CD8-positive, alpha-beta memory T cell (primary cell): ENCODE measurements at regions not wholly inside any gene's neighbourhood (a gene's known extent, or its start where the extent isn't known, plus 50 kb on each side); places are given as distances from the start of the nearest gene placed in this dataset.
"Not testable (repeated sequence)": the region's sequence is repeated elsewhere in the genome, so short reads cannot be mapped to it uniquely, and the experiment has no call there.

Experiments
- CTCF ChIA-PET: fragments of 350-600 bp; sonication (Branson Sonifier 250); formaldehyde crosslinking; loops from one replicate; lab custom pipeline; 2021; ENCODE audit warnings: antibody characterized with exemption; lab: Charles Lee
- POLR2A ChIA-PET: fragments of 350-600 bp; sonication (Branson Sonifier 250); formaldehyde crosslinking; loops from one replicate; lab custom pipeline; 2021; ENCODE audit warnings: antibody characterized with exemption; lab: Charles Lee
- DNase-seq, 5 donors: peaks; one replicate each; pipeline versions ENCODE4 v3.0.0 to v3.0.0-alpha.2; 2020 to 2022; ENCODE audit warnings: mixed read lengths in 1 of 5
- H3K27ac ChIP-seq: one replicate; pipeline ENCODE4 v1.7.0; 2013; ENCODE audit warnings: low read depth, mild to moderate bottlenecking, low read length, moderate library complexity
- H3K27me3 ChIP-seq: 2 replicates; pipeline ENCODE4 v1.7.0; 2013; ENCODE audit warnings: low read length, mild to moderate bottlenecking; ENCODE audit not compliant: insufficient read depth, poor library complexity, severe bottlenecking
- H3K36me3 ChIP-seq: 2 replicates; pipeline ENCODE4 v1.7.0; 2013; ENCODE audit warnings: mild to moderate bottlenecking, low read length, moderate library complexity; ENCODE audit not compliant: insufficient read depth
- H3K4me1 ChIP-seq: 2 replicates; pipeline ENCODE4 v1.7.0; 2013; ENCODE audit warnings: mild to moderate bottlenecking, low read length, moderate library complexity; ENCODE audit not compliant: insufficient read depth
- H3K4me3 ChIP-seq: 2 replicates; pipeline ENCODE4 v1.7.0; 2013; ENCODE audit warnings: mild to moderate bottlenecking, low read length
- H3K9me3 ChIP-seq: 2 replicates; pipeline ENCODE4 v1.7.0; 2013; ENCODE audit warnings: mild to moderate bottlenecking, low read length
- H3K27ac Mint-ChIP-seq, 8 donors: one replicate each; pipeline ENCODE4 v1.8.0; 2020 to 2021; ENCODE audit warnings: mixed read lengths in 8 of 8, mild to moderate bottlenecking in 6 of 8, inconsistent platforms in 3 of 8, moderate library complexity in 3 of 8
- H3K27me3 Mint-ChIP-seq, 2 donors: one replicate each; pipeline ENCODE4 v1.8.0; 2020 to 2021; ENCODE audit warnings: mixed read lengths in 2 of 2, mild to moderate bottlenecking in 1 of 2, moderate library complexity in 1 of 2
- H3K36me3 Mint-ChIP-seq, 3 donors: one replicate each; pipeline ENCODE4 v1.8.0; 2020 to 2021; ENCODE audit warnings: mixed read lengths in 3 of 3, inconsistent platforms in 1 of 3, mild to moderate bottlenecking in 1 of 3
- H3K4me1 Mint-ChIP-seq, 3 donors: one replicate each; pipeline ENCODE4 v1.8.0; 2020 to 2021; ENCODE audit warnings: mixed read lengths in 3 of 3, inconsistent platforms in 1 of 3, mild to moderate bottlenecking in 1 of 3
- H3K4me3 Mint-ChIP-seq, 7 donors: one replicate each; pipeline ENCODE4 v1.8.0; 2020 to 2021; ENCODE audit warnings: mixed read lengths in 7 of 7, mild to moderate bottlenecking in 6 of 7, moderate library complexity in 4 of 7, inconsistent platforms in 2 of 7
- H3K9me3 Mint-ChIP-seq, 5 donors: one replicate each; pipeline ENCODE4 v1.8.0; 2020 to 2022; ENCODE audit warnings: mixed read lengths in 5 of 5, mild to moderate bottlenecking in 3 of 5, moderate library complexity in 2 of 5, inconsistent platforms in 1 of 5

- peaks cover 0 to 3% of the 10 kb centered on the region in 2 donors for H3K27me3 Mint-ChIP-seq
- Histone ChIP-seq H3K27ac (no peak overlapping the region), H3K4me3 (no peak overlapping the region), H3K9me3 (no peaks in the 10 kb centered on the region), H3K36me3 (no peaks in the 10 kb centered on the region), H3K4me1 (no peaks in the 10 kb centered on the region), H3K27me3 (no peaks in the 10 kb centered on the region)
- POLR2A ChIA-PET = no interaction called here
- CTCF ChIA-PET = interaction anchor here (1.0 kb wide), 1 partner anchor 11 kb away, joined by 3 read pairs; no protein-coding TSS in a partner anchor
- no peaks in the 10 kb centered on the region for H3K4me1 Mint-ChIP-seq
- H3K27ac Mint-ChIP-seq = no peak overlapping the region
- H3K36me3 Mint-ChIP-seq = no peaks in the 10 kb centered on the region
- peaks cover 0 to 11% (median 0%) of the 10 kb centered on the region in 5 donors for H3K9me3 Mint-ChIP-seq
- H3K4me3 Mint-ChIP-seq = no peak overlapping the region
- no peak for DNase-seq
These were observed 1805.9 kb downstream of the NCAM2 start for GRCh38 chr21:22804151-22804550.

- H3K4me1 Mint-ChIP-seq = no peaks in the 10 kb centered on the region
- H3K27ac Mint-ChIP-seq = no peak overlapping the region
- H3K27ac ChIP-seq = no peak overlapping the region
- H3K27me3 ChIP-seq = no peaks in the 10 kb centered on the region
- ChIA-PET POLR2A (no interaction called here), CTCF (no interaction called here)
- H3K4me3 Mint-ChIP-seq = no peak overlapping the region
- H3K4me1 ChIP-seq = no peaks in the 10 kb centered on the region
- no peak for DNase-seq
- no peaks in the 10 kb centered on the region for H3K9me3 ChIP-seq
- peaks cover 0 to 11% (median 3%) of the 10 kb centered on the region in 5 donors for H3K9me3 Mint-ChIP-seq
- no peaks in the 10 kb centered on the region for H3K36me3 Mint-ChIP-seq
- H3K27me3 Mint-ChIP-seq = peaks cover 0 to 3% of the 10 kb centered on the region in 2 donors
- H3K36me3 ChIP-seq = no peaks in the 10 kb centered on the region
- no peak overlapping the region for H3K4me3 ChIP-seq
These were observed 1808.1 kb downstream of the NCAM2 start for GRCh38 chr21:22806278-22806677.

- Histone ChIP-seq H3K27me3 (no peaks in the 10 kb centered on the region), H3K4me1 (no peaks in the 10 kb centered on the region), H3K4me3 (no peak overlapping the region), H3K27ac (no peak overlapping the region), H3K36me3 (no peaks in the 10 kb centered on the region), H3K9me3 (no peaks in the 10 kb centered on the region)
- Mint-ChIP-seq H3K9me3 (peaks cover 0 to 9% (median 5%) of the 10 kb centered on the region in 5 donors), H3K27ac (no peak overlapping the region), H3K27me3 (peaks cover 0 to 3% of the 10 kb centered on the region in 2 donors), H3K4me1 (no peaks in the 10 kb centered on the region), H3K4me3 (no peak overlapping the region), H3K36me3 (no peaks in the 10 kb centered on the region)
- POLR2A ChIA-PET = no interaction called here
- no peak for DNase-seq
- CTCF ChIA-PET = no interaction called here
These were observed 1815.0 kb downstream of the NCAM2 start for GRCh38 chr21:22813201-22813600.

DNA sequence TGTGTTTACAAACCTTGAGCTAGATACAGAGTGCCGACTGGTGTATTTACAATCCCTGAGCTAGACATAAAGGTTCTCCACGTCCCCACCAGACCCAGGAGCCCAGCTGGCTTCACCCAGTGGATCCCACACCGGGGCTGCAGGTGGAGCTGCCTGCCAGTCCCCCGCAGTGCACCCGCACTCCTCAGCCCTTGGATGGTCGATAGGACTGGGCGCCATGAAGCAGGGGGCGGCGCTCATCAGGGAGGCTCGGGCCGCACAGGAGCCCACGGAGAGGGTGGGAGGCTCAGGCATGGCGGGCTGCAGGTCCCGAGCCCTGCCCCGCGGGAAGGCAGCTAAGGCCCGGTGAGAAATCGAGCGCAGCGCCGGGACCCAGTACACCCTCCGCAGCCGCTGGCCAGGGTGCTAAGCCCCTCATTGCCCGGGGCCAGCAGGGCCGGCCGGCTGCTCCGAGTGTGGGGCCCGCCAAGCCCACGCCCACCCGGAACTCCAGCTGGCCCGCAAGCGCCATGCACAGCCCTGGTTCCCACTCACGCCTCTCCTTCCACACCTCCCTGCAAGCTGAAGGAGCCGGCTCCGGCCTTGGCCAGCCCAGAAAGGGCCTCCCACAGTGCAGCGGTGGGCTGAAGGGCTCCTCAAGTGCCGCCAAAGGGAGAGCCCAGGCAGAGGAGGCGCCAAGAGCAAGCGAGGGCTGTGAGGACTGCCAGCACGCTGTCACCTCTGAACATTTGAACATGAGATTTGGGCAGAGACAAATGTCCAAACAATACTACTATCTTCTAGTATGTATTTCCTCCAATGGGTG lies 1820.7 kb downstream of the NCAM2 start:
- POLR2A ChIA-PET, H3K27ac ChIP-seq, H3K4me3 ChIP-seq, H3K4me1 ChIP-seq, H3K36me3 Mint-ChIP-seq, CTCF ChIA-PET, H3K27ac Mint-ChIP-seq, H3K27me3 ChIP-seq, H3K36me3 ChIP-seq, H3K4me3 Mint-ChIP-seq, H3K4me1 Mint-ChIP-seq, H3K9me3 ChIP-seq, DNase-seq, H3K27me3 Mint-ChIP-seq: not testable (repeated sequence)
- peaks cover 0 to 13% (median 5%) of the 10 kb centered on the region in 5 donors for H3K9me3 Mint-ChIP-seq

DNA sequence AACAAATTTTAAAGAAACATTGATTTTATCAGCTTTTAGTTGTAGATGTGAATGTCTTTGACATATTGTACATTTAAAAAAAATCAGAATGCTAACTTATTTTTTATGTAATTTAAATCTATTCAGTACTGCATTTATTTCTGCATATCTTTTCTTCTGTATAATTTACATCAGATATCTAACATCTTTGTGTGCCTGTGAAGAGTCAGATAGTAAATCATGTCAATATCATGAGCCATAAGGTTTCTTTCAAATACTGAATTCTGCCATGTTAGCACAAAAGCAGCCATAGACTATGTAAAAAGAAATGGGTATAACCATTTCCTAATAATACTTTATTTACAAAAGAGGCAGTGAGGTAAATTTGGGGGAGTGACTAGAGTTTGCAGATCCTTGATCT lies 1829.2 kb downstream of the NCAM2 start:
- Histone ChIP-seq H3K9me3 (peaks cover 7% of the 10 kb centered on the region), H3K4me1 (no peaks in the 10 kb centered on the region), H3K36me3 (no peaks in the 10 kb centered on the region), H3K27me3 (no peaks in the 10 kb centered on the region), H3K4me3 (no peak overlapping the region), H3K27ac (no peak overlapping the region)
- peaks cover 0 to 2% (median 0%) of the 10 kb centered on the region in 3 donors for H3K36me3 Mint-ChIP-seq
- ChIA-PET POLR2A (no interaction called here), CTCF (no interaction called here)
- peaks cover 7 to 30% (median 14%) of the 10 kb centered on the region in 5 donors for H3K9me3 Mint-ChIP-seq
- H3K27ac Mint-ChIP-seq = no peak overlapping the region
- no peaks in the 10 kb centered on the region for H3K4me1 Mint-ChIP-seq
- H3K4me3 Mint-ChIP-seq = no peak overlapping the region
- no peak for DNase-seq
- no peaks in the 10 kb centered on the region for H3K27me3 Mint-ChIP-seq

- no peaks in the 10 kb centered on the region for H3K36me3 ChIP-seq
- H3K9me3 Mint-ChIP-seq = peaks cover 9 to 20% (median 13%) of the 10 kb centered on the region in 5 donors
- H3K27ac Mint-ChIP-seq = no peak overlapping the region
- no peaks in the 10 kb centered on the region for H3K27me3 Mint-ChIP-seq
- ChIA-PET CTCF (no interaction called here), POLR2A (no interaction called here)
- H3K4me3 Mint-ChIP-seq = no peak overlapping the region
- H3K27ac ChIP-seq = no peak overlapping the region
- no peaks in the 10 kb centered on the region for H3K27me3 ChIP-seq
- H3K9me3 ChIP-seq = no peaks in the 10 kb centered on the region
- H3K4me1 ChIP-seq = no peaks in the 10 kb centered on the region
- no peak for DNase-seq
- no peaks in the 10 kb centered on the region for H3K36me3 Mint-ChIP-seq
- no peak overlapping the region for H3K4me3 ChIP-seq
- no peaks in the 10 kb centered on the region for H3K4me1 Mint-ChIP-seq
These were observed 1844.7 kb downstream of the NCAM2 start for GRCh38 chr21:22842875-22843274.

DNA sequence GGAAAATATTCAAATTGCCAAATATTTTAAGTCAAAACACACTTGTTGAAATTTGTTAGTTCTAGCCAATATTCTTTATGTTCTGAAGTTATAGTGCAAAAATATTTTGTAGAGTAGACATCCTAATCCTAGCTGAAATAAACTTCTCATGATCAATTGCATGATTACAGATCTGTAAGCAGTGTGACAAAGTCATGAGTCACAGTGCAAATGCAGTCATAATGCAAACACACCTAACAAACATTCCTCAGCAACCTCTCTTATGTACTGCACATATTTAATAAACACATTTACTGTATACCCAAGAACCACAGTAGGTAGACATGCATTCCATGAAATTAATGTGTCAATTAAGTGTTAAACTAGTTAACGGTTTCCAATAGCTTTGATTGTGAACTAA lies 1857.4 kb downstream of the NCAM2 start:
- H3K36me3 Mint-ChIP-seq = no peaks in the 10 kb centered on the region
- ChIA-PET POLR2A (no interaction called here), CTCF (no interaction called here)
- no peak overlapping the region for H3K27ac ChIP-seq
- H3K9me3 Mint-ChIP-seq = peaks cover 0 to 20% (median 3%) of the 10 kb centered on the region in 5 donors
- H3K27me3 ChIP-seq = no peaks in the 10 kb centered on the region
- no peak for DNase-seq
- H3K4me3 Mint-ChIP-seq = no peak overlapping the region
- H3K9me3 ChIP-seq = no peaks in the 10 kb centered on the region
- no peaks in the 10 kb centered on the region for H3K27me3 Mint-ChIP-seq
- H3K36me3 ChIP-seq = no peaks in the 10 kb centered on the region
- no peak overlapping the region for H3K27ac Mint-ChIP-seq
- no peaks in the 10 kb centered on the region for H3K4me1 ChIP-seq
- no peak overlapping the region for H3K4me3 ChIP-seq
- no peaks in the 10 kb centered on the region for H3K4me1 Mint-ChIP-seq

- Histone ChIP-seq H3K27me3 (no peaks in the 10 kb centered on the region), H3K4me1 (no peaks in the 10 kb centered on the region), H3K4me3 (no peak overlapping the region), H3K36me3 (no peaks in the 10 kb centered on the region), H3K9me3 (no peaks in the 10 kb centered on the region), H3K27ac (no peak overlapping the region)
- no peak for DNase-seq
- H3K4me3 Mint-ChIP-seq = no peak overlapping the region
- H3K36me3 Mint-ChIP-seq = no peaks in the 10 kb centered on the region
- H3K9me3 Mint-ChIP-seq = peaks cover 2 to 15% (median 10%) of the 10 kb centered on the region in 5 donors
- no peaks in the 10 kb centered on the region for H3K4me1 Mint-ChIP-seq
- ChIA-PET CTCF (no interaction called here), POLR2A (no interaction called here)
- H3K27me3 Mint-ChIP-seq = no peaks in the 10 kb centered on the region
- no peak overlapping the region for H3K27ac Mint-ChIP-seq
These were observed 1873.5 kb downstream of the NCAM2 start for GRCh38 chr21:22871692-22872091.
